WTC11 (cell line): ENCODE measurements at regions not wholly inside any gene's neighbourhood (a gene's known extent, or its start where the extent isn't known, plus 50 kb on each side); places are given as distances from the start of the nearest gene placed in this dataset.

Experiments
- ATAC-seq: fragments of 200-7000 bp; cut with Tn5 transposase; 2 replicates; pipeline ENCODE4 v1.10.0; 2021; ENCODE audit warnings: mild to moderate bottlenecking, moderate library complexity
- CTCF ChIA-PET: fragments of 300-600 bp; sonication (Branson Sonifier 250); formaldehyde crosslinking; loops from one replicate; lab custom pipeline; 2021; ENCODE audit warnings: antibody characterized with exemption; lab: Charles Lee
- POLR2A ChIA-PET: fragments of 350-600 bp; sonication (Branson Sonifier 250); formaldehyde crosslinking; loops from one replicate; lab custom pipeline; 2021; ENCODE audit warnings: antibody characterized with exemption; lab: Charles Lee
- DNase-seq: peaks from one replicate; pipeline ENCODE4 v3.0.0; 2021; ENCODE audit warnings: low spot score
- H3K27ac Mint-ChIP-seq: 2 replicates; pipeline ENCODE4 v1.8.0; 2021; ENCODE audit warnings: mixed read lengths
- H3K27me3 Mint-ChIP-seq: 2 replicates; pipeline ENCODE4 v1.8.0; 2021; ENCODE audit warnings: low read depth, mild to moderate bottlenecking, moderate library complexity, mixed read lengths
- H3K36me3 Mint-ChIP-seq: 2 replicates; pipeline ENCODE4 v1.8.0; 2021; ENCODE audit warnings: mixed read lengths
- H3K4me1 Mint-ChIP-seq: 2 replicates; pipeline ENCODE4 v1.8.0; 2022; ENCODE audit warnings: mixed read lengths
- H3K4me3 Mint-ChIP-seq: 2 replicates; pipeline ENCODE4 v1.8.0; 2021; ENCODE audit warnings: mild to moderate bottlenecking, moderate library complexity, mixed read lengths
- H3K9me3 Mint-ChIP-seq: 2 replicates; pipeline ENCODE4 v1.8.0; 2021; ENCODE audit warnings: mixed read lengths
- E2F4 ChIP-seq: sonication (generic); formaldehyde crosslinking; IDR thresholded peaks from 2 replicates; pipeline ENCODE4 v1.8.1; 2022; ENCODE audit warnings: low read depth, mild to moderate bottlenecking, moderate library complexity, missing genetic modification reagents, borderline replicate concordance
- ESRRA ChIP-seq: sonication (generic); formaldehyde crosslinking; IDR thresholded peaks from 2 replicates; pipeline ENCODE4 v1.8.1; 2022; ENCODE audit warnings: mild to moderate bottlenecking, missing genetic modification reagents, borderline replicate concordance
- FOXK1 ChIP-seq: sonication (generic); formaldehyde crosslinking; IDR thresholded peaks from 2 replicates; pipeline ENCODE4 v1.8.0; 2022; ENCODE audit warnings: mild to moderate bottlenecking, moderate library complexity, missing genetic modification reagents
- IRF1 ChIP-seq: sonication (generic); formaldehyde crosslinking; IDR thresholded peaks from 2 replicates; pipeline ENCODE4 v1.8.0; 2023; ENCODE audit warnings: missing genetic modification reagents
- JUN ChIP-seq: sonication (generic); formaldehyde crosslinking; IDR thresholded peaks from 2 replicates; pipeline ENCODE4 v1.8.0; 2023; ENCODE audit warnings: mild to moderate bottlenecking, missing genetic modification reagents
- MYBL2 ChIP-seq: sonication (generic); formaldehyde crosslinking; IDR thresholded peaks from 2 replicates; pipeline ENCODE4 v1.8.1; 2023; ENCODE audit warnings: mild to moderate bottlenecking, moderate library complexity, missing genetic modification reagents
- NFATC4 ChIP-seq: fragments of 250-450 bp; sonication (Bioruptor Pico); IDR thresholded peaks from 2 replicates; pipeline ENCODE4 v1.9.0; 2021; ENCODE audit warnings: mild to moderate bottlenecking
- NFE2L1 ChIP-seq: sonication (generic); formaldehyde crosslinking; IDR thresholded peaks from 2 replicates; pipeline ENCODE4 v1.8.1; 2023; ENCODE audit warnings: missing genetic modification reagents
- NR3C1 ChIP-seq: sonication (generic); formaldehyde crosslinking; conservative IDR thresholded peaks from 2 replicates; pipeline ENCODE4 v1.8.1; 2023; ENCODE audit warnings: low read depth, mild to moderate bottlenecking, missing genetic modification reagents
- SP1 ChIP-seq: sonication (generic); formaldehyde crosslinking; conservative IDR thresholded peaks from 2 replicates; pipeline ENCODE4 v1.8.1; 2022; ENCODE audit warnings: missing genetic modification reagents
- TEAD1 ChIP-seq: sonication (generic); formaldehyde crosslinking; IDR thresholded peaks from 2 replicates; pipeline ENCODE4 v1.8.0; 2022; ENCODE audit warnings: mild to moderate bottlenecking, missing genetic modification reagents
- TP53 ChIP-seq: sonication (generic); formaldehyde crosslinking; IDR thresholded peaks from 2 replicates; pipeline ENCODE4 v1.8.1; 2023; ENCODE audit warnings: mild to moderate bottlenecking, missing genetic modification reagents
- USF1 ChIP-seq: sonication (generic); formaldehyde crosslinking; IDR thresholded peaks from 2 replicates; pipeline ENCODE4 v1.8.0; 2022; ENCODE audit warnings: mild to moderate bottlenecking, missing genetic modification reagents
- ZNF121 ChIP-seq: sonication (generic); formaldehyde crosslinking; IDR thresholded peaks from 2 replicates; pipeline ENCODE4 v1.8.0; 2023; ENCODE audit warnings: missing genetic modification reagents
- ZNF232 ChIP-seq: sonication (generic); formaldehyde crosslinking; IDR thresholded peaks from 2 replicates; pipeline ENCODE4 v1.8.0; 2022; ENCODE audit warnings: mild to moderate bottlenecking, missing genetic modification reagents
- ZNF396 ChIP-seq: fragments of 250-450 bp; sonication (Bioruptor Pico); IDR thresholded peaks from 2 replicates; pipeline ENCODE4 v1.8.0; 2021; ENCODE audit warnings: mild to moderate bottlenecking, moderate library complexity, borderline replicate concordance
- TF ChIP-seq, protein P1 (sequence below): fragments of 250-450 bp; sonication (Bioruptor Pico); IDR thresholded peaks from 2 replicates; pipeline ENCODE4 v1.9.0; 2021; ENCODE audit warnings: mild to moderate bottlenecking
- TF ChIP-seq, protein P2 (sequence below): sonication (generic); formaldehyde crosslinking; IDR thresholded peaks from 2 replicates; pipeline ENCODE4 v1.8.0; 2022; ENCODE audit warnings: mild to moderate bottlenecking, missing genetic modification reagents
- TF ChIP-seq, protein P3 (sequence below): sonication (generic); formaldehyde crosslinking; IDR thresholded peaks from 2 replicates; pipeline ENCODE4 v1.8.1; 2022; ENCODE audit warnings: low read depth, missing genetic modification reagents, borderline replicate concordance

GRCh38 chr7:67781841-67782240 is 785.2 kb downstream of the TYW1 start:
- ATAC-seq = no peak
- TF ChIP-seq IRF1 (CRISPR knock-in tag) = no peak
- no peak for TF ChIP-seq ZNF396 (CRISPR knock-in tag)
- TF ChIP-seq SP1 (CRISPR knock-in tag) = no peak
- TF ChIP-seq, protein P1, sequence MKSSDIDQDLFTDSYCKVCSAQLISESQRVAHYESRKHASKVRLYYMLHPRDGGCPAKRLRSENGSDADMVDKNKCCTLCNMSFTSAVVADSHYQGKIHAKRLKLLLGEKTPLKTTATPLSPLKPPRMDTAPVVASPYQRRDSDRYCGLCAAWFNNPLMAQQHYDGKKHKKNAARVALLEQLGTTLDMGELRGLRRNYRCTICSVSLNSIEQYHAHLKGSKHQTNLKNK (CRISPR knock-in tag) = no peak
- no peak for TF ChIP-seq TP53 (CRISPR knock-in tag)
- no peak for TF ChIP-seq FOXK1 (CRISPR knock-in tag)
- TF ChIP-seq NFATC4 = no peak
- no peak for TF ChIP-seq ZNF232
- no peak for TF ChIP-seq JUN (CRISPR knock-in tag)
- TF ChIP-seq USF1 (CRISPR knock-in tag) = no peak
- no peak for TF ChIP-seq ESRRA (CRISPR knock-in tag)
- no peak for TF ChIP-seq TEAD1
- TF ChIP-seq MYBL2 (CRISPR knock-in tag) = no peak
- no peak for TF ChIP-seq ZNF121 (CRISPR knock-in tag)
- no peak for TF ChIP-seq NFE2L1 (CRISPR knock-in tag)
- Mint-ChIP-seq H3K27me3 (no peaks in the 10 kb centered on the region), H3K9me3 (peaks cover 4% of the 10 kb centered on the region), H3K4me1 (no peaks in the 10 kb centered on the region), H3K4me3 (no peak overlapping the region), H3K27ac (no peak overlapping the region), H3K36me3 (no peaks in the 10 kb centered on the region)
- DNase-seq = no peak
- ChIA-PET CTCF (interaction anchor here (1.2 kb wide), 1 partner anchor 157 kb away, joined by 5 read pairs; no protein-coding TSS in a partner anchor), POLR2A (no interaction called here)

- peaks cover 9% of the 10 kb centered on the region for H3K4me1 Mint-ChIP-seq
- H3K9me3 Mint-ChIP-seq = peaks cover 7% of the 10 kb centered on the region; the same call in 1 of the 2 replicates
- H3K27ac Mint-ChIP-seq = no peak overlapping the region
- DNase-seq (no peak), ATAC-seq (no peak)
- no peaks in the 10 kb centered on the region for H3K36me3 Mint-ChIP-seq
- ChIA-PET POLR2A (interaction anchor here (0.7 kb wide), 1 partner anchor 896 kb away, joined by 4 read pairs; no protein-coding TSS in a partner anchor), CTCF (no interaction called here)
- no peaks in the 10 kb centered on the region; the same call in 1 of the 2 replicates for H3K27me3 Mint-ChIP-seq
- H3K4me3 Mint-ChIP-seq = no peak overlapping the region
- no peak for TF ChIP-seq ZNF232
- TF ChIP-seq, protein P2, sequence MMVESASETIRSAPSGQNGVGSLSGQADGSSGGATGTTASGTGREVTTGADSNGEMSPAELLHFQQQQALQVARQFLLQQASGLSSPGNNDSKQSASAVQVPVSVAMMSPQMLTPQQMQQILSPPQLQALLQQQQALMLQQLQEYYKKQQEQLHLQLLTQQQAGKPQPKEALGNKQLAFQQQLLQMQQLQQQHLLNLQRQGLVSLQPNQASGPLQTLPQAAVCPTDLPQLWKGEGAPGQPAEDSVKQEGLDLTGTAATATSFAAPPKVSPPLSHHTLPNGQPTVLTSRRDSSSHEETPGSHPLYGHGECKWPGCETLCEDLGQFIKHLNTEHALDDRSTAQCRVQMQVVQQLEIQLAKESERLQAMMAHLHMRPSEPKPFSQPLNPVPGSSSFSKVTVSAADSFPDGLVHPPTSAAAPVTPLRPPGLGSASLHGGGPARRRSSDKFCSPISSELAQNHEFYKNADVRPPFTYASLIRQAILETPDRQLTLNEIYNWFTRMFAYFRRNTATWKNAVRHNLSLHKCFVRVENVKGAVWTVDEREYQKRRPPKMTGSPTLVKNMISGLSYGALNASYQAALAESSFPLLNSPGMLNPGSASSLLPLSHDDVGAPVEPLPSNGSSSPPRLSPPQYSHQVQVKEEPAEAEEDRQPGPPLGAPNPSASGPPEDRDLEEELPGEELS (CRISPR knock-in tag) = no peak
- no peak for TF ChIP-seq NR3C1 (CRISPR knock-in tag)
- no peak for TF ChIP-seq ZNF396 (CRISPR knock-in tag)
- no peak for TF ChIP-seq E2F4 (CRISPR knock-in tag)
- TF ChIP-seq, protein P3, sequence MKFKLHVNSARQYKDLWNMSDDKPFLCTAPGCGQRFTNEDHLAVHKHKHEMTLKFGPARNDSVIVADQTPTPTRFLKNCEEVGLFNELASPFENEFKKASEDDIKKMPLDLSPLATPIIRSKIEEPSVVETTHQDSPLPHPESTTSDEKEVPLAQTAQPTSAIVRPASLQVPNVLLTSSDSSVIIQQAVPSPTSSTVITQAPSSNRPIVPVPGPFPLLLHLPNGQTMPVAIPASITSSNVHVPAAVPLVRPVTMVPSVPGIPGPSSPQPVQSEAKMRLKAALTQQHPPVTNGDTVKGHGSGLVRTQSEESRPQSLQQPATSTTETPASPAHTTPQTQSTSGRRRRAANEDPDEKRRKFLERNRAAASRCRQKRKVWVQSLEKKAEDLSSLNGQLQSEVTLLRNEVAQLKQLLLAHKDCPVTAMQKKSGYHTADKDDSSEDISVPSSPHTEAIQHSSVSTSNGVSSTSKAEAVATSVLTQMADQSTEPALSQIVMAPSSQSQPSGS (CRISPR knock-in tag) = no peak
These were observed 789.4 kb downstream of the TYW1 start for GRCh38 chr7:67786021-67786420.
